WTC11 (cell line): ENCODE measurements at regions not wholly inside any gene's neighbourhood (a gene's known extent, or its start where the extent isn't known, plus 50 kb on each side); places are given as distances from the start of the nearest gene placed in this dataset.

Experiments
- ATAC-seq: fragments of 200-7000 bp; cut with Tn5 transposase; 2 replicates; pipeline ENCODE4 v1.10.0; 2021; ENCODE audit warnings: mild to moderate bottlenecking, moderate library complexity
- CTCF ChIA-PET: fragments of 300-600 bp; sonication (Branson Sonifier 250); formaldehyde crosslinking; loops from one replicate; lab custom pipeline; 2021; ENCODE audit warnings: antibody characterized with exemption; lab: Charles Lee
- POLR2A ChIA-PET: fragments of 350-600 bp; sonication (Branson Sonifier 250); formaldehyde crosslinking; loops from one replicate; lab custom pipeline; 2021; ENCODE audit warnings: antibody characterized with exemption; lab: Charles Lee
- DNase-seq: peaks from one replicate; pipeline ENCODE4 v3.0.0; 2021; ENCODE audit warnings: low spot score
- H3K27ac Mint-ChIP-seq: 2 replicates; pipeline ENCODE4 v1.8.0; 2021; ENCODE audit warnings: mixed read lengths
- H3K27me3 Mint-ChIP-seq: 2 replicates; pipeline ENCODE4 v1.8.0; 2021; ENCODE audit warnings: low read depth, mild to moderate bottlenecking, moderate library complexity, mixed read lengths
- H3K36me3 Mint-ChIP-seq: 2 replicates; pipeline ENCODE4 v1.8.0; 2021; ENCODE audit warnings: mixed read lengths
- H3K4me1 Mint-ChIP-seq: 2 replicates; pipeline ENCODE4 v1.8.0; 2022; ENCODE audit warnings: mixed read lengths
- H3K4me3 Mint-ChIP-seq: 2 replicates; pipeline ENCODE4 v1.8.0; 2021; ENCODE audit warnings: mild to moderate bottlenecking, moderate library complexity, mixed read lengths
- H3K9me3 Mint-ChIP-seq: 2 replicates; pipeline ENCODE4 v1.8.0; 2021; ENCODE audit warnings: mixed read lengths
- CDX4 ChIP-seq: fragments of 250-450 bp; sonication (Bioruptor Pico); IDR thresholded peaks from 2 replicates; pipeline ENCODE4 v1.9.0; 2021; ENCODE audit warnings: moderate library complexity, mild to moderate bottlenecking, inconsistent platforms, borderline replicate concordance
- FOXJ3 ChIP-seq: sonication (generic); formaldehyde crosslinking; IDR thresholded peaks from 2 replicates; pipeline ENCODE4 v1.9.0; 2021; ENCODE audit warnings: missing genetic modification reagents, mild to moderate bottlenecking, borderline replicate concordance
- FOXP4 ChIP-seq: sonication (generic); formaldehyde crosslinking; IDR thresholded peaks from 2 replicates; pipeline ENCODE4 v1.8.0; 2022; ENCODE audit warnings: mild to moderate bottlenecking, missing genetic modification reagents
- GABPB1 ChIP-seq: sonication (generic); formaldehyde crosslinking; IDR thresholded peaks from 2 replicates; pipeline ENCODE4 v1.8.1; 2023; ENCODE audit warnings: mild to moderate bottlenecking, missing genetic modification reagents
- NFATC4 ChIP-seq: fragments of 250-450 bp; sonication (Bioruptor Pico); IDR thresholded peaks from 2 replicates; pipeline ENCODE4 v1.9.0; 2021; ENCODE audit warnings: mild to moderate bottlenecking
- NR1H2 ChIP-seq: sonication (generic); formaldehyde crosslinking; IDR thresholded peaks from 2 replicates; pipeline ENCODE4 v1.9.0; 2021; ENCODE audit warnings: mild to moderate bottlenecking, moderate library complexity, missing genetic modification reagents
- SOX15 ChIP-seq: fragments of 250-450 bp; sonication (Bioruptor Pico); IDR thresholded peaks from 2 replicates; pipeline ENCODE4 v1.9.0; 2021; ENCODE audit warnings: mild to moderate bottlenecking
- TCF7 ChIP-seq: sonication (generic); formaldehyde crosslinking; IDR thresholded peaks from 2 replicates; pipeline ENCODE4 v1.8.0; 2022; ENCODE audit warnings: mild to moderate bottlenecking, low read depth, missing genetic modification reagents, moderate library complexity
- TEAD4 ChIP-seq: sonication (generic); formaldehyde crosslinking; IDR thresholded peaks from 2 replicates; pipeline ENCODE4 v1.8.0; 2022; ENCODE audit warnings: mild to moderate bottlenecking, missing genetic modification reagents
- ZNF416 ChIP-seq: fragments of 250-450 bp; sonication (Bioruptor Pico); IDR thresholded peaks from 2 replicates; pipeline ENCODE4 v1.9.0; 2021; ENCODE audit warnings: mild to moderate bottlenecking, inconsistent platforms
- ZNF423 ChIP-seq: fragments of 250-450 bp; sonication (Bioruptor Pico); IDR thresholded peaks from 2 replicates; pipeline ENCODE4 v2.1.2; 2022; ENCODE audit warnings: mild to moderate bottlenecking, moderate library complexity
- ZNF671 ChIP-seq: fragments of 250-450 bp; sonication (Bioruptor Pico); IDR thresholded peaks from 2 replicates; pipeline ENCODE4 v1.8.0; 2021; ENCODE audit warnings: mild to moderate bottlenecking
- ZSCAN18 ChIP-seq: fragments of 250-450 bp; sonication (Bioruptor Pico); IDR thresholded peaks from 2 replicates; pipeline ENCODE4 v2.1.2; 2022; ENCODE audit warnings: mild to moderate bottlenecking, moderate library complexity
- TF ChIP-seq, protein P1 (sequence below): sonication (generic); formaldehyde crosslinking; IDR thresholded peaks from 2 replicates; pipeline ENCODE4 v1.8.1; 2023; ENCODE audit warnings: mild to moderate bottlenecking, missing genetic modification reagents, moderate library complexity
- TF ChIP-seq, protein P2 (sequence below): sonication (generic); formaldehyde crosslinking; conservative IDR thresholded peaks from 2 replicates; pipeline ENCODE4 v1.8.1; 2023; ENCODE audit warnings: mild to moderate bottlenecking, low read depth, missing genetic modification reagents, moderate library complexity
- TF ChIP-seq, protein P3 (sequence below): sonication (generic); formaldehyde crosslinking; IDR thresholded peaks from 2 replicates; pipeline ENCODE4 v1.8.0; 2023; ENCODE audit warnings: missing genetic modification reagents
- TF ChIP-seq, protein P4 (sequence below): sonication (generic); formaldehyde crosslinking; IDR thresholded peaks from 2 replicates; pipeline ENCODE4 v1.8.0; 2022; ENCODE audit warnings: mild to moderate bottlenecking, missing genetic modification reagents

DNA sequence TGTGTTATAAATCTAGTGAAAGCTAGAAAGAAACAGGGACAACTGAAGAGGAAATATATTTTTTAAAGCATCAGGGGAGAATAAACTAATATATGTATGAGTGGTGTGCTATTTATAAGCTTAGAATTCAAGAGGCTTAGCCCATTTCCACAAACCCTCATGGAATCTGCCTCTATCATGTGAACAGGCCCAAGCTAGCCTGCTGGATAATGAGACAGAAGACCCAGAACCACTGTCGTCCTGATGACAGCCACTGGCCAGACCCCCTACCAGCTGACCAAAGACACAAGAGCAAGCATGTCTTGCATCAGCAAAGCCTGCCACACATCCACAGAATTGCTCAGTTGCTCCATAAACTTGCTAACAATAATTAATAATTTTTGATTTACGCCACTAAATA lies 382.3 kb upstream of the NXPH2 start (continued):
- TF ChIP-seq ZSCAN18 (no peak), NR1H2 (CRISPR knock-in tag) (no peak), TCF7 (no peak), NFATC4 (no peak)
- TF ChIP-seq, protein P1, sequence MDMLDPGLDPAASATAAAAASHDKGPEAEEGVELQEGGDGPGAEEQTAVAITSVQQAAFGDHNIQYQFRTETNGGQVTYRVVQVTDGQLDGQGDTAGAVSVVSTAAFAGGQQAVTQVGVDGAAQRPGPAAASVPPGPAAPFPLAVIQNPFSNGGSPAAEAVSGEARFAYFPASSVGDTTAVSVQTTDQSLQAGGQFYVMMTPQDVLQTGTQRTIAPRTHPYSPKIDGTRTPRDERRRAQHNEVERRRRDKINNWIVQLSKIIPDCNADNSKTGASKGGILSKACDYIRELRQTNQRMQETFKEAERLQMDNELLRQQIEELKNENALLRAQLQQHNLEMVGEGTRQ (CRISPR knock-in tag) = no peak

DNA sequence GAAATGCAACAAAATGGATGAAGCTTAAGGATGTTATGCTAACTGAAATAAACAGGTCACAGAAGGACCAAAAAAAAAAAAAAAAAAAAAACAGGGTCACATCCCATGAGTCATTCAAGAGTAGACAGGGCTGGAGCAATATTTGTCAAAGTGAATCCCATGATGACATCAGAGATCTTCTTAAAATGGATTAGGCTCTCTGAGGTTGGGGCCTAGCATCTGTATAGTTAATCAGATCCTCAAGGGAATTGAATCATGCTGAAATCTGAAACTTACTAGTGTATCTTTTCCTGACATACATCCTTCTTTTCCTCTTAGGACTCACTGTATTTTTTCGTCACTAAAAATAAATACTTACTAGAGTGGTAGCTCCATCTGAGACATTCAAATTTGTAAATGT lies 380.6 kb upstream of the NXPH2 start:
- POLR2A ChIA-PET = no interaction called here
- DNase-seq = no peak
- no peaks in the 10 kb centered on the region for H3K36me3 Mint-ChIP-seq
- no peak for TF ChIP-seq ZNF416 (CRISPR knock-in tag)
- TF ChIP-seq CDX4 (CRISPR knock-in tag) = no peak
- no peak for TF ChIP-seq ZNF671 (CRISPR knock-in tag)
- TF ChIP-seq, protein P2, sequence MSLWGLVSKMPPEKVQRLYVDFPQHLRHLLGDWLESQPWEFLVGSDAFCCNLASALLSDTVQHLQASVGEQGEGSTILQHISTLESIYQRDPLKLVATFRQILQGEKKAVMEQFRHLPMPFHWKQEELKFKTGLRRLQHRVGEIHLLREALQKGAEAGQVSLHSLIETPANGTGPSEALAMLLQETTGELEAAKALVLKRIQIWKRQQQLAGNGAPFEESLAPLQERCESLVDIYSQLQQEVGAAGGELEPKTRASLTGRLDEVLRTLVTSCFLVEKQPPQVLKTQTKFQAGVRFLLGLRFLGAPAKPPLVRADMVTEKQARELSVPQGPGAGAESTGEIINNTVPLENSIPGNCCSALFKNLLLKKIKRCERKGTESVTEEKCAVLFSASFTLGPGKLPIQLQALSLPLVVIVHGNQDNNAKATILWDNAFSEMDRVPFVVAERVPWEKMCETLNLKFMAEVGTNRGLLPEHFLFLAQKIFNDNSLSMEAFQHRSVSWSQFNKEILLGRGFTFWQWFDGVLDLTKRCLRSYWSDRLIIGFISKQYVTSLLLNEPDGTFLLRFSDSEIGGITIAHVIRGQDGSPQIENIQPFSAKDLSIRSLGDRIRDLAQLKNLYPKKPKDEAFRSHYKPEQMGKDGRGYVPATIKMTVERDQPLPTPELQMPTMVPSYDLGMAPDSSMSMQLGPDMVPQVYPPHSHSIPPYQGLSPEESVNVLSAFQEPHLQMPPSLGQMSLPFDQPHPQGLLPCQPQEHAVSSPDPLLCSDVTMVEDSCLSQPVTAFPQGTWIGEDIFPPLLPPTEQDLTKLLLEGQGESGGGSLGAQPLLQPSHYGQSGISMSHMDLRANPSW (CRISPR knock-in tag) = no peak
- TF ChIP-seq FOXJ3 (CRISPR knock-in tag) = no peak
- TF ChIP-seq FOXP4 (CRISPR knock-in tag) = no peak
- no peak for TF ChIP-seq SOX15 (CRISPR knock-in tag)
- no peak for TF ChIP-seq ZNF423
- TF ChIP-seq, protein P3, sequence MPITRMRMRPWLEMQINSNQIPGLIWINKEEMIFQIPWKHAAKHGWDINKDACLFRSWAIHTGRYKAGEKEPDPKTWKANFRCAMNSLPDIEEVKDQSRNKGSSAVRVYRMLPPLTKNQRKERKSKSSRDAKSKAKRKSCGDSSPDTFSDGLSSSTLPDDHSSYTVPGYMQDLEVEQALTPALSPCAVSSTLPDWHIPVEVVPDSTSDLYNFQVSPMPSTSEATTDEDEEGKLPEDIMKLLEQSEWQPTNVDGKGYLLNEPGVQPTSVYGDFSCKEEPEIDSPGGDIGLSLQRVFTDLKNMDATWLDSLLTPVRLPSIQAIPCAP (CRISPR knock-in tag) = no peak
- TF ChIP-seq TEAD4 (CRISPR knock-in tag) = no peak
- TF ChIP-seq, all 79 proteins: peak for 0
- H3K9me3 Mint-ChIP-seq = no peaks in the 10 kb centered on the region
- no peaks in the 10 kb centered on the region for H3K27me3 Mint-ChIP-seq
- no peak overlapping the region for H3K27ac Mint-ChIP-seq
- H3K4me3 Mint-ChIP-seq = no peak overlapping the region
- peaks cover 18% of the 10 kb centered on the region for H3K4me1 Mint-ChIP-seq
- CTCF ChIA-PET = no interaction called here
- ATAC-seq = no peak

GRCh38 chr2:139159177-139159576 lies 379.0 kb upstream of the NXPH2 start:
- Mint-ChIP-seq H3K27ac (no peak overlapping the region), H3K27me3 (no peaks in the 10 kb centered on the region), H3K9me3 (no peaks in the 10 kb centered on the region), H3K36me3 (no peaks in the 10 kb centered on the region)
- DNase-seq = no peak
- CTCF ChIA-PET = no interaction called here
- ATAC-seq = no peak
- TF ChIP-seq, protein P2 (CRISPR knock-in tag) = no peak
- TF ChIP-seq NFATC4 (no peak), GABPB1 (CRISPR knock-in tag) (no peak)
- TF ChIP-seq, protein P4, sequence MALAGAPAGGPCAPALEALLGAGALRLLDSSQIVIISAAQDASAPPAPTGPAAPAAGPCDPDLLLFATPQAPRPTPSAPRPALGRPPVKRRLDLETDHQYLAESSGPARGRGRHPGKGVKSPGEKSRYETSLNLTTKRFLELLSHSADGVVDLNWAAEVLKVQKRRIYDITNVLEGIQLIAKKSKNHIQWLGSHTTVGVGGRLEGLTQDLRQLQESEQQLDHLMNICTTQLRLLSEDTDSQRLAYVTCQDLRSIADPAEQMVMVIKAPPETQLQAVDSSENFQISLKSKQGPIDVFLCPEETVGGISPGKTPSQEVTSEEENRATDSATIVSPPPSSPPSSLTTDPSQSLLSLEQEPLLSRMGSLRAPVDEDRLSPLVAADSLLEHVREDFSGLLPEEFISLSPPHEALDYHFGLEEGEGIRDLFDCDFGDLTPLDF (CRISPR knock-in tag) = no peak
- TF ChIP-seq, all 79 proteins: peak for 0
- H3K4me3 Mint-ChIP-seq = no peak overlapping the region
- POLR2A ChIA-PET = no interaction called here
- peaks cover 27% of the 10 kb centered on the region for H3K4me1 Mint-ChIP-seq
